HG03520 (cell line): ENCODE measurements at regions not wholly inside any gene's neighbourhood (a gene's known extent, or its start where the extent isn't known, plus 50 kb on each side); places are given as distances from the start of the nearest gene placed in this dataset.

Source experiments
- ATAC-seq: cut with Tn5 transposase; IDR thresholded peaks from one replicate; pipeline ENCODE4 v1.9.1; 2021; ENCODE audit warnings: mild to moderate bottlenecking, moderate library complexity; ENCODE audit not compliant: unreplicated experiment

DNA sequence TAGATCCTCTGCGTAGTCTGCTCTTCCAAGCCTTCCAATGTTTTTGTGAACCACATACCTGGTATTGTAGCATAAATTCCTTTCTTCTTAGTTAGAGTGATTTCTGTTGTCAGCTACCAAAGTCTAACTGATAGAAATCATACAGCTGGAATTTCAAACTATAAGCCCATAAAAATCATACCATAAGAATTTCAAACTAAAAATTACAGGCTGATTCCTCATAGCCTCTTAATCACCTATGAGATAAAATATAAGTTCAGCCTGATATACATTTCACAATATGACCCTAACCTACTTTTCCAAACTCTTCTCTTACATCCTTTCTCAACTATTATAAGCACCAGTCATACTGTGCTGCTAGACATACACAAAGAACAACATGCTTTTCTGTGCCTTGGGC is 64.8 kb downstream of the PTHLH start:
- no peak for ATAC-seq

DNA sequence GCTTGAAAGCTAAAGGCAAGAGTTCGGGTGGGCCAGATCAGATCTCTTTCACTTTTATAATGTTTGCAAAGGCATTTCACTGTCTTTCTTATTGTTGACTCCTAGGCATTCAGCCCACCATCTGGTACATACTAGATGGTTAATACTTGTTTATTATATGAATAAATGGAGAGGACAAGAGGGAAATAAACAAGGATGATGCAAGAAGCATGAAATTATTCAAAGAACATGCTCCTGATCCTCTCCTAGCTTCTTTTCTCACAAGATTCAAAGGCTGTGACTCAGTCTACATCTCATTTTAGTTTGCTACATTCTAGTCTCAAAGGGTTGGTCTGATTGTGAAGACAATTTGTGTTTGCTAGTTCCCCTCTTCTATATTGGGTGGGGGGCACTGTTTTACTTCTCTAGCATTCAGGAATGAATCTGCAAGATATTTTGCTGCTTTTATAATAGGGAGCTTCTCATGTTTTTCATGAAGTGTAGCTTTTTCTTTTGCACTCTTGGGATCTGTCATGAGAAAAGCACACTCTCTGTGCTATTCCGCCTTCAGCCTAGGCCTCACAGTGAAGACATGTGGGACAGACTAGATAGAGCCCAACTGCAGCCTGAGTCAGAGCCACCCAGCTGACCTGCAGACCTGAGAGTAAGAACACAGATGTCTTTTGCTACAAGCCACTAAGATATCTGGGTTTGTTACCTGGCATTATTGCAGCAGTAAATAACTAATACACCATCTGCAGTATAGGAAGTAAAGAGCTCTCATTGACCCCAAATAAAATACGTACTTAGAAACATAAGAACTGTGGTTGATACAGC is 65.7 kb downstream of the PTHLH start:
- ATAC-seq = no peak

DNA sequence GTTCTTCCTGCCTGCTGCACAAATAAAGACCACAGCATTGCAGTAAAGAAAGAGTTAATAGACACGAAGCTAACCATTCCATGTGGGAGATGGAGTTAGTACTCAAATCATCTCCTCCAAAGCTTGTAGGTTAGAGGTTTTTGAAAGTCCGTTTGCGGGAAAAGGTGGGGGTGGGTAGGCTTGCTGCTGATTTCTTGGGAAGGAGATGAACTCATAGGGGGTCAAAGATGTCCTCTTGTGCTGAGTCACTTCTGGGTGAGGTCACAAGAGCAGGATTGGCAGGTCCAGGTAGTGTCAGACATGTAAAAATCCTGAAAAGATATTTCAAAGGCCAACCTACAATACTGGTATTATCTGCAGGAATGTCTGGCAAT is 66.4 kb downstream of the PTHLH start:
- ATAC-seq = no peak

DNA sequence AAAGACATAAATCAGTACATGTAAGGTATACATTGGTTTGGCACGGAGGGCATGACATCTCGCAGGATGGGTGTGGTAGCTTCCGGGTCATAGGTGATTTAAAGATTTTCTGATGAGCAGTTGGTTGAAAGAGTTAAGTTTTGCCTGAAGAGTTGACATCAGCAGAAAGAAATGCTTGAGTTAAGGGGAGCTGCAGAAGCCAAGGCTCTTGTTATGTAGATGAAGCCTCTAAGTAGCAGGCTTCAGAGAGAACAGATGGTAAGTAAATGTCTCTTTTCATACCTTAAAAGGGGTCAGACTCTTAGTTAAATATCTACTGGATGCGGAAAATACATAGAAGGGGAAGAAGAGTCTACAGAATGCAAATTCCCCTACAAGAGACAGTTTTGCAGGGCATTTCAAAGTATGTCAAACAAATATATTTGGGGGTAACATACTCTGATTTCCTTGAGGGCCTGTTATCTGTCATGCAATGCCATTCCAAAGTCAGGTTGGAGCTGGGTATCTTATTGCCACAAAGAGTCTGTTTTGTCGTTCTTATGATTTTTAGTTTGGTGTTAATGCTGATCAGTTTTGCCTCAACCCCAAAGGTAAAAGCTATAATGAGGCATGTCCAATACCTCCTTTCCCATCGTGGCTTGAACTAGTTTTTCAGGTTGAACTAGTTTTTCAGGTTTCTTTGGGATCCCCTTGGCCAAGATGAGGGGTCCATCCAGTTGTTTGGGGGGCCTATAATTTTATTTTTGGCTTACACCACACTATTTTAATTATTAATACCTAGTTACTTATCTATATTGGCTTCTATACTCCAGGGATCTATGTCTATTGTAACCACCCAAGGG is 67.0 kb downstream of the PTHLH start:
- no peak for ATAC-seq

DNA sequence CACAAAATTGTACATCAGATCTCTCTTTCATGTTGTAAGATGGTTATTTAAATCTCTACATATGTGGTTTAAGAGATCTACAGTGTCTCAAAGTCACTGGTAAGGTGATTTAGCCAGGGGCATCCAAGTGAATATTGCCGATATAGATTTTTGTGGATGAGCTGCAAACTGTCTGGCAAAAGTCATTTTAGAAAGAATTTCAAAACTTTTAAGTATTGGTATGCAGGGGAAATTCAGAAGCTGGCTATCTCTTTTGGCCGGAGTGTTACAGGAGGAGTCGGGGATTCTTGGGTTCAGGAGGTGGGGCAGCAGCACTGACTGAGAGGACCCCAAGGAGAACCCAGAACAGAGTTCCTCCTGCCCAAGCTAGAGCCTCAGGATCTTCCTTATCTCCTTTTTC is 69.9 kb downstream of the PTHLH start:
- ATAC-seq = no peak

DNA sequence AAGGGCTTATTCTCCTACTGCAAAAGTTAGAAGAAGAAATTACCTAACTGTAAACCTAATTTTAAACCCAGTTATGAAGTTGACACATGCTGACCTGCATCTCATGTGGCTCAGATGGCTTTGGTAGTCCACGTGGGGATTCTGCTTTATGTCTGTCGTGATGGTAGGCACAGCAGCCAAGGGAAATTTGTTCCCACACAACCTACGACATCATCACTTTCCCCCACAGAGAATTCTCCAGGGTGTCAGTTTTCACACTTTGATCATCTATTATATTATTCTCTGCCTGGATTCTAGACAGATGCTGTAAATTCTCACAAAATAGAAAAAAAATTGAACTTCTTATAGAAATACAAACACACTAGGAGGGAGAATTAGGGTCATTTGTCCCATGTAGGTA is 70.6 kb downstream of the PTHLH start:
- ATAC-seq = no peak

DNA sequence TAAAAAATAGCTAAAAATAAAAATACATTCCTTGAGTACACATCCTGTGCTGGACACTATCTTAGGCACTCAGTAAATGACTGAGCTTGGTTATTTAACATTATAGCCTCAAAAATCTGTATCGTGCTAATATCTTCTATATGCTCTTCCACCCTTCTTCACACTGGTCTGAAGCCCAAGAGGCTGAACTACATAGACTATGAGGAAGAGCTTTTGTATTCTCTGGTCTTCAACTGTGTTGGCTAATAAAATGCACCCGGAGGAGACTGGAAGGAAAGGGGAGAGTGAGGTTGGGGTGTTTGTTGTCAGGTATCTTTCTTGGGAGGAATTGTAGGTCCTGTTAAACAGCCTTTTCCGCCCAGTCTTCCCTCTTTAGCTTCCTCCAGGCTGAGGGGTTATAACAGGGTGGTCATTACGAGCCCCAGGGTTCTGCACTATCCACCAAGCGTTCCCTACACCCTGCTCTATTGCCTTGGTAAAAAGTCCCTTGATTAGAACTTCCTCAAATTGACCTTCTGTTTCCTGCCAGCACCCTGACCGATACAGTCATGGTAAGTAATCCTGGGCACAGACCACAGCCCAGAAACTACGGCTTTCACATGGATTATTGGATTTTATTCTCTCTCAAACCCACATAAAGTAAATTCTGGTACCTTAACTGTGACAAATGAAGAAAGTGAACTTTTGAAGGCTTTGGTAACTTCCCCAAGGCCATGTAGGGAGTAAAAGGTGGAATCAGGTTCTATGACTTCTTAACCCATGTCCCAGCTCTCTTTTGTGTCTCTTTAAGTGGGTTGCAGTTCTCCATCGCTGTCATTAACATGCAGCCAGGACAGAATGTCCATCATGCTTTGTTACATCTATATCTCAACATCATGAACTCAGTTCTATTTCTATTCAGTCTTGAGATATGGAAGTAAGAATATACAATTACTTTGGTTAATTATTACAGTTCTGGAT is 71.3 kb downstream of the PTHLH start:
- ATAC-seq = no peak

DNA sequence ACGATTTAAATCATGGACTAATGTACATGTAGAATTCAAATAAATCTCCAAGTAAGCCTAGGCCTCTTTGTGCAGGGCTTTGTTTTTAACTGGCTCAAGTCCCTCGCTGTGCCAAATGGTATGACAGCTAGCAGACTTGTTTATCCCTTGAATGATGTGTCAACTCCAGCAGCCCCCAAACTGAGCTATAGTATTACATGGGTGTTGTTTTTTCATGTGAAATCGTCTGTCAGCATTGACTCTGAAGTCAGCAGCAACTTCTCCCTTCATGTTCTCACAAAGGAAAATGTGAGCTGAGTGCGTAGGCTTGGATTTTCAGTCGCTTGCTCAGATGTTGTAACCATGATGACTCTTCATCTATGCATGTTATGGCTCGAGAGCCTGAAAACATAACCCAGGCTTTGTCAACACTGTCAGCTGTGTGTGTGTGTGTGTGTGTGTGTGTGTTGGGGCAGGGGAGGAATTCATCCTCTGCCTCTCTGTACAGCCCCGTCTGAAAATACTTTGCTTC is 73.3 kb downstream of the PTHLH start:
- no peak for ATAC-seq

DNA sequence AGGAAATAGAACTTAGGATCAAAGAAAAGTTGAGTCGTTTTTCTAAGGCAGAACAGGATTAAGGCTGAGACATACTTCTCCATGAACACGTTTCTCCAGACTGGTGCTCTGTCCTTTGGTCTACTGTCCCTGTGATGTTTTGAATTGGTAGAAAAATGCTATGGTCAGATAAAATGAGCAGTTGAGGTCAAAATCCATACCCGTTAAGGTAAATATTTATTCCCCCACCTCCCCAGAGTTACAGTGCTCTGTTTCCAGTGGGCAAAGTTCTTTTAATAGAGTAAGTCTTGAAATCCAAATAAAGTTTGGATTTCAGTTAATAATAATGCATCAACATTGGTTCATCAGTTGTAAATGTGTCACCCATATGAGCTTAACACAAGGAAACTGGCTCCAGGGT is 74.5 kb downstream of the PTHLH start:
- ATAC-seq = no peak

DNA sequence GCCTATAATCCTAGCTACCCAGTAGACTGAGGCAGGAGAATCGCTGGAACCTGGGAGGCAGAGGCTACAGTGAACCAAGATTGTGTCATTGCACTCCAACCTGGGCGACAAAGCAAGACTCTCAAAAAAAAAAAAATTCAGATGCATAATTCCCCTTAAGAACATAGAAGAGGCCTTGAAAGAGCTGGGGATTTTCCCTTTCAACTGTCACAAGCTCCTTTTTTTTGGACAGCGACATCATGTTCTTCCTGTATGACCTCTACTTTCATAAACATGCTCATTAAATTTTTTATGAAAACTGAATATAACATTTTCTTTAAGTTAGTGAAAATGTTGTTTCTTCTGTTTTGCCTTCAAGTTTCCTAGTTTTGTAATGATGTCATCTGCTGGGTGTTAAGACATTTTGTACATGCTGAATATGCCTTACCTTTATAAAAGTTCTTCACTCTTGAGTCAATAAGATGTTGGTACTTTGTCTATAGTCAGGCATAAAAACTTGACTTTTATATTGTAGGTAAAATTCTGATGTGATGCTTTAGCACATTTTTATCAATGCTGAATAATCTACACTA is 76.0 kb downstream of the PTHLH start:
- no peak for ATAC-seq

DNA sequence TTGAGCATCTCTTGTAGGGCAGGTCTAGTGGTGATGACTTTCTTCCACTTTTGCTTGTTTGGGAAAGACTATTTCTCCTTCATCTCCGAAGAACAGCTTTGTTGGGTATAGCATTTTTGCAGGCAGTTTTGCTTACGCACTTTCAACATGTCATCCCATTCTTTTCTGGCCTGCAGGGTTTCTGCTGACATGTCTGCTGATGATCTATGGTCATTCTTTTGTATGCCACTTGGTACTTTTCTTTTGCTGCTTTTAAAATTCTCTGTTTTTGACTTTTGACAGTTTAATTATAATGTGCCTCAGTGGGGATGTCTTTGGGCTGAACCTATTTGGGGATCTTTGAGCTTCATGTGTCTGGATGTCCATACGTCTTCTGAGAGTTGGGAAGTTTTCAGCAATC is 78.2 kb downstream of the PTHLH start:
- ATAC-seq = no peak

DNA sequence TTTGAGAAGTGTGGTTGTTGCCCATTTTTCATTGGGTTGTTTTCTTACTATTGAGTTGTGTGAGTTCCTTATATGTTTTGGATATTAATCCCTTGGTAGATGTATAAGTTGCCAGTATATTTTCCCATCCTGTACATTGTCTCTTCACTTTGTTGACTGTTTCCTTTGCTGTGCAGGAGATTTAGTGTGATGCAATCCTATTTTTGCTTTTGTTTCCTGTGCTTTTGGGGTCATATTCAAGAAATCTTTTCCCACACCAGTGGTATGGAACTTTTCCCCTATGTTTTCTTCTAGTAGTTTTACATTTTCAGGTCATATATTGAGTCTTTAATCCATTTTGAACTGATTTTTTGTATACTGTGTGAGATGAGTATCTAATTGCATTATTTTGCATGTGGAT is 92.8 kb downstream of the PTHLH start:
- no peak for ATAC-seq

DNA sequence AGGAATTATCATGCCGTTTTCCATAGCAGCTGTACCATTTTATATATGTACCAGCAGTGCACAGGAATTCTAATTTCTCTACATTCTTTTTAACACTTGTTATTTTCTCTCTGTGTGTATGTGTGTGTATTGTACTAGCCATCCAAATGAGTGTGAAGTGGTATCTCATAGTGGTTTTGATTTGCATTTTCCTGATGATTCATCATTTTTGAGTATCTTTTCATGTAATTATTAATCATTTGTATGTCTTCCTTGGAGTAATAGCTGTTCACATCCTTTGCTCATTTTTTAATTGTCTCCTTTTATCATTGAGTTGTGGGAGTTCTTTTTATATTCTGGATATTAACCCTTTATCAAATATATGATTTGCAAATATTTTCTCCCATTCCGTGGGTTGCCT is 95.6 kb upstream of the MANSC4 start:
- ATAC-seq = no peak

DNA sequence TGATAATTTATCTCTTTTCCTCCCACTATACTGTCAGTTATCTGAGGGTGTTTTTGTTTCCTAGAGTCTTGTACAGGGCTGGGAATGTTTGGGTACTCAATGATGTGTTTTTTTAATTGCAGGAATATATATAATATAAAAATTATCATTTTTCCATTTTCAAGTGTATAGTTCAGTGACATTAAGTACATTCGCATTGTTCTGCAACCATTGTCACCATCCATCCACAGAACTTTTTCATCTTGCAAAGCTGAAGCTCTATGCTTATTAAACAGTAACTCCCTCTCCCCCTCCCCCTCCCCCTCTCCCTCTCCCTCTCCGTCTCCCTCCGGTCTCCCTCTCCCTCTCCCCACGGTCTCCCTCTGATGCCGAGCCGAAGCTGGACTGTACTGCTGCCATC is 93.0 kb upstream of the MANSC4 start:
- no peak for ATAC-seq

DNA sequence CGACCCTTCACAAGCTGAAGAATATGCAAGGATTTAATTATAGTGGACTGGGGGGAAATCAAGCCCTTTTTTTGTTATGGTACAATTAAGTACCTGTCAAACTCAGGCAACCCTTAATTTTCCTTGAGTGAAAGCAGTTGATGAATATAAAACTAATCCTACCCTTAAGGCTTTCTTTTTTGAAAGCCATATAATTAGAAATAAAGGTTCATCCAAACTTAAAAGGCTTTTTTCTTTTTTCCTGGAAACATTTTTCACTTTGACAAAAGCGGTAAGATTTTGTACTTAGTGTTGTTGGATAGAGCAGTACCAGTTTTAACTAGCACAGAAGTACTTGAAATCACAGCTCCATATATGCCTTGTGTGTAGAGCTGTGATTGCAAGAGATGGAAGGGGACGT is 91.9 kb upstream of the MANSC4 start:
- no peak for ATAC-seq

DNA sequence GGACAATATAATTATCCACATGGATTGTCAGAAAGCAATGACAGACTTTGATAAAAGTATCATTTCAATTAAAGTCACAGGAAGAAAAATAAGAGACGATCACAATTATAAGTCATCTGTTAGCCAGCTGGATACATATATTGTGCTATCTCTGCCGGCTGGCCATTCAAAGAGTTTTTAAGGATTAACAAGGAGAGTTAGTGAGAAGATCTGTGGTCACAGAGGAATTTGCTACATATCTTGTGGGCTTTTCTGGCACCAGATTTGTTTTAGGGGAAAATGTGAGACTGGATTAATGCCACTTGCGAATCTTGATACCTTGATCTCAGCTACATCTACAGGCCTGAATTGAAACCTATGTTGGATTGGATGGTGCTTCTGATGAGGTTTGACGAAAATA is 90.9 kb upstream of the MANSC4 start:
- no peak for ATAC-seq

DNA sequence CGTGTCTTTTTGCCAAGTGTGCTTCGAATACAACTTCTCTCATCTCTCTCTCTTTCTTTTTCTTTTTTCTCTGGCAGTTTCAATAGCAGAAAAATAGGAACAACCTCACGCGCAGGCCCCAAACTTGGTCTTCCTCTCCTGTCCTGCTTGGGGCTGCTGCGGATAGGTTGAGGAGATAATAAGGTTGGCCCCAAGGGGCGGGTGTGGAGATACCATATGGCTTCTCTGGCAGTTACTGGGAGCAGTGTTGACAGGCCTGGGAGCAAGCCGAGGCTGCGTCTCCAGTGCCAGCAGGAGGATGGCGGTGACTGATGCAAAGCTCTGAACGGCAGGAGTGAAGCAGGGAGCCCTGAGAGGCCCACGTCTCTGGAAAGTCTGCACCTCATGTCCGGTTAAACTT is 89.5 kb upstream of the MANSC4 start:
- no peak for ATAC-seq

DNA sequence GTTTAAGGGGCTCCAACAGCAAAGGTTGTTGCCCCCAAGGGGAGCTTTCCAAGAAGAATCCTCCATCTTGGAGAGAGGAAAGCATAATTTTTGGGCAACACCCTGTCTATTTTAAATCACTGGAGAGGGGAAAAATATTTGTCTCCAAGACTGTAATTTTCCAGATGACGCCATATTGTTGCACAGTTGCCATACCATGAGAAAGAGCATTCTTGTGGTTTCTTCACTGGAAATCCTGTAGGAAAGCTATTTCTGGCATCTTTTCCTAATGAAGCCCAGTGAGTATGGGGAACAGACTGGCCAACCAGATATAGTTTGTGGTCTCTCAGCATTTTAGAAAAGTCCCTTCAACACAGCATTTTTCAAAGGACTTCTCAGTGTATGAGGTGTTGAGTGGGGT is 88.1 kb upstream of the MANSC4 start:
- no peak for ATAC-seq

DNA sequence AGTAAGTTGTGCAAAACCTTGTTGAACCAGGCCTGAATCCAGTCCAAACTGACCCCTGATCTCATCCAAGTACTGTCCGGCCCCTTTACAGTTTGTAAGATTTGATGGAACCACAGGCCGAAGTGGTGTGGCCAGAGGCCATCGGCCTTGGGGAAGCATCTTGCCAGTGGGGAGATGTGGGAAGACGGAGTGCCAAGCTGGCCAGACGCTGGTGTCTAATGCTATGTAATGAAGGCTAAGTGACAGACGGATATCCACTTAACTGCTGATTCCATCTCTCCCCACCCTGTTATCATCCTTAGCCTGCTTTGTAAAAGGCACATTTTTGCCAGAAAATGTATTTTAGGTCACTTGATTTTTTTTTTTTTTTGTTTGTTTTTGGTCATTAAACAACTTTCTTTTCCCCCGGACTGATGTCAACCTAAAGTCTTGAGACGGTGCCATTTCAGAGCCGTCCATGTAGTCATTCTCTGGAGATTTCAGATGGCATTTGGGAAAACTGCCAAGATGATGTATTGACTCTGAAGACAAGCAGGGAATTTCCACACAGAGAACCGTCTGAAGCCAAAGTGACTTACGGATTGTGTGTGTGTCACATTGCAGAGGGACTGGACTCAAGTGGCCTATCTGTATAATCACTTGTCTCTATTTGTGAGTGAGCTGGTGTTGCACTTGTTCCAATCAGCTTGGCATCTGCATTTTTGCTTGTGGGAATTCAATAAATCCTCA is 86.5 kb upstream of the MANSC4 start:
- no peak for ATAC-seq

DNA sequence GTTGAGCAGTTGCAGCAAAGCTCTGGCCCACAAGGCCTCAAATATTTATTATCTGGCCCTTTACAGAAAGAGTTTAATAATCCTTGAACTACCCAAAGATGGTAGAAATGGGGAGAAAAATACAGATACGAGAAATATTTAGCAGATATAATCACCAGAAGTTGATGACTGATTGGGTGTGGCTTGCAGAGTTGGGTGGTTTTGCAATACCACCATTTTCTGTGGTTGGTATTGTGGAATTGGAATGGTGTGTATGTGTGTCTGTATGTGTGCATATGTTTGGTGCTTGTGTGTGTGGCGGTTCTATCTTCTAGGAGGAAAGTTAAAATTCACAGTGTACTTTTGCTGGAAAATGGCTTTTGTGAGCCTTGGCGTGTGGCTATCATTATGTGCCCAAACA is 85.4 kb upstream of the MANSC4 start:
- no peak for ATAC-seq
